ENCODE measurements at regions not wholly inside any gene's neighbourhood (a gene's known extent, or its start where the extent isn't known, plus 50 kb on each side); places are given as distances from the start of the nearest gene placed in this dataset.

DNA sequence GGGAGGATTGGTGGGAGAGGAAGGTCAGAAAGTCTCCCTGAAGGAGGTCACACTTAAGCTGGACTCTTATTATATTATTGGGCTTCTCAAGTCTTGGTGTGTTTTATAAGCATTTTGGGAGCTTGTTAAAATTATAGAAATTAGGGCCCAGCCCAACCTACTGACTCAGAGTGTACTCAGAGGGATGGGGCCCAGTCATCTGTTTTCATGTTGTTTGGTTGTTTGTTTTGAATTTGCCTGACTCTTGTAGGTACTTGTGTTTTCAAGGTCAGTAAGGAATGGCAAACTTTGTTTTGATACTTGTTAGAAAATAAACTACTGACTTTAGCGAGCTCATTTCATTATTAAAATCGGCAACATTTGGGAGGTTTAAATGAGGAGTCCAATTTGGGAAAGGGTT lies 152.0 kb downstream of the INSIG2 start:
- TF ChIP-seq, protein P1, sequence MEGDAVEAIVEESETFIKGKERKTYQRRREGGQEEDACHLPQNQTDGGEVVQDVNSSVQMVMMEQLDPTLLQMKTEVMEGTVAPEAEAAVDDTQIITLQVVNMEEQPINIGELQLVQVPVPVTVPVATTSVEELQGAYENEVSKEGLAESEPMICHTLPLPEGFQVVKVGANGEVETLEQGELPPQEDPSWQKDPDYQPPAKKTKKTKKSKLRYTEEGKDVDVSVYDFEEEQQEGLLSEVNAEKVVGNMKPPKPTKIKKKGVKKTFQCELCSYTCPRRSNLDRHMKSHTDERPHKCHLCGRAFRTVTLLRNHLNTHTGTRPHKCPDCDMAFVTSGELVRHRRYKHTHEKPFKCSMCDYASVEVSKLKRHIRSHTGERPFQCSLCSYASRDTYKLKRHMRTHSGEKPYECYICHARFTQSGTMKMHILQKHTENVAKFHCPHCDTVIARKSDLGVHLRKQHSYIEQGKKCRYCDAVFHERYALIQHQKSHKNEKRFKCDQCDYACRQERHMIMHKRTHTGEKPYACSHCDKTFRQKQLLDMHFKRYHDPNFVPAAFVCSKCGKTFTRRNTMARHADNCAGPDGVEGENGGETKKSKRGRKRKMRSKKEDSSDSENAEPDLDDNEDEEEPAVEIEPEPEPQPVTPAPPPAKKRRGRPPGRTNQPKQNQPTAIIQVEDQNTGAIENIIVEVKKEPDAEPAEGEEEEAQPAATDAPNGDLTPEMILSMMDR (IDR thresholded peaks at IDR 0.05; ENCODE audit: low read length) = no peak
- TF ChIP-seq EZH2 (IDR thresholded peaks at IDR 0.05; ENCODE audit: borderline replicate concordance, low read length) = no peak
